GM19023 (cell line): ENCODE measurements at regions not wholly inside any gene's neighbourhood (a gene's known extent, or its start where the extent isn't known, plus 50 kb on each side); places are given as distances from the start of the nearest gene placed in this dataset.

Experiments
- ATAC-seq: cut with Tn5 transposase; IDR thresholded peaks from one replicate; pipeline ENCODE4 v1.9.1; 2021; ENCODE audit warnings: mild to moderate bottlenecking, moderate library complexity; ENCODE audit not compliant: unreplicated experiment

GRCh38 chr13:109899316-109899715 lies 112.9 kb upstream of the IRS2 start:
- no peak for ATAC-seq

- ATAC-seq, result no peak
Observed at GRCh38 chr13:109897988-109898624, 111.7 kb upstream of the IRS2 start.

GRCh38 chr13:109892101-109892500 lies 105.7 kb upstream of the IRS2 start:
- ATAC-seq, result no peak

DNA sequence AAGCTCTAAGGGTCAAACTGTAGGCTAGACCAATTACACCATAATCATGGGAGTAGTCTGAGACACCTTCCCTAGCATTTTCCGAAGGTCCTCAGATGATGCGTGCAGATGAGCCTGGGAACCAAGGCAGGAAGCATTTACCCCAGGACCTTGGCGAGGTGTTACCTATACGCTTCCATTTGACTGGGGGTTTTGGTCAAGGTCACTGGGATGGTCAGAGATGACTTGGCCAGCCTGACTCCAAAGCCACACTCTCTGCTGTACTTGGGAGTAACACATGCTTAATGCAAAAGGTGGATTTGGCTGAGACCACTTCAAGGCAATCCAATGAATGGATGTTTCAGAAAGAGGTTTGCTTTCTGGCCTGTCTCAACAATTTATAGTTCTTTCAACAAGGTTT lies 98.9 kb upstream of the IRS2 start:
- ATAC-seq, result no peak

DNA sequence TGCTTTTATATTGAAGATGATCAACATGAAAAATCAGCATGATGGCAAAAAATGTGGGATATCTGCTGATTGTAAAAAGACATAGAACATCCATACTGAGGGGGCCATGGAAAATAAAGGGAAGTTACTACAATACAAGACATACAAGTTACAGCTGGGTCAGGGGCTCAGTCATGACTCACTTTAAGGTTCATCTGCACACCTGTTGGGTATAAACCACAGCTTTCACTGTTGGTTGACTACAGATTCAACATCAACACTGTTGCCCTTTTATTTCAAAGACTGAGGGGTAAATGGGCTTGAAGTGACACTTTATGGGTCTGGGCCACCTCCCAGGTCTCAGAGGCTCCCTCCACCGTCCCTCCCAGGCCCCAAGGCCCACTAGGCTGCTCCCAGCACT lies 98.1 kb upstream of the IRS2 start:
- ATAC-seq, result no peak

- ATAC-seq, result no peak
Observed at GRCh38 chr13:109883181-109884180, 97.1 kb upstream of the IRS2 start.

DNA sequence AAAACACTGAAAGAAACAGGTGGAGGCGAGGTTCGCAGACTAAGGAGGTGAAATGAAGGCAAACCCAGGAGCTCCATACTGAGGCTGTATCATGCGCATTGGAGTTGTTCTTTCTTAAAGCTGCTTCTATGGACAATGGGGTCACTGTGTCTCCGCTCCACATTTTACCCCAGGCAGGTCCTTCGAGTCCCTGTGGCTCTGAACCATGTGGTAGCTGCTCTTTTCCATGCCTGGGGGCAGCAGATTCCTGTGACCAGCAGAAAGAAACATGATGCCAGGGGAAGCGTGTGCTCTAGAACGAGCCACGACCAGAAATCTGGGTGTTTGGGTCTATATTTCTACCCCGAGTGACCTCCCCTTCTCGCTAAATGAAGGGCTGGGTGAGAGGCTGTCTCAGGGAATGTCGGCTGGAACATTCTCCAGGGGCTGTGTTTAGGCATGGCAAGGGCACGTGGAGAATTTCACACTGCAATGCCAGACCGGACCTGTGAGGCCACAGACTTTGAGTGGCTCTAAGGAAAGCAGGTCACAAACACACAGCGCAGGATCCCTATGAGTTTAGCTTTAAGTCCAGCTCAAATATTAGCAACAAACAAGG lies 95.7 kb upstream of the IRS2 start:
- no peak for ATAC-seq

DNA sequence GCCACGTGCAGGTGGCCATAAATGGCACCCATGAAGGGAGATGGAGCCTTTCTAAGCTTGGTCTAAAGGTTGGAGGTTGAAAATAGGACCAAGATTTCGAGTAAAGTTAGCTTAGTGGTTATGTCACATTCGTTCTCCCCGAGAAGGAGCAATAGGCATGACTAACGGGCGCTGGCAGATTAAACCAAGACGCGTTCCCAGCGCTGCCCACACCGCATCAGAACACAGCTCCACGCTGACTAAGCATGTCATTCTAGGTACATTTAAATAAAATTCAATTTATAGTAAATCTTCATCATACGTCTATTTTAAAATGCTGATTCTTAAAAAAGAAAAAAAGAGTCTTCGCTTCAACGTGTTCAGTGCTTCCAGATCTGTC lies 95.0 kb upstream of the IRS2 start:
- no peak for ATAC-seq

GRCh38 chr13:109880371-109881346 lies 94.3 kb upstream of the IRS2 start:
- ATAC-seq, result no peak

- ATAC-seq, result no peak
Observed at GRCh38 chr13:109879338-109879737, 93.0 kb upstream of the IRS2 start.

- ATAC-seq, result no peak
Observed at GRCh38 chr13:109877809-109878208, 91.4 kb upstream of the IRS2 start.

DNA sequence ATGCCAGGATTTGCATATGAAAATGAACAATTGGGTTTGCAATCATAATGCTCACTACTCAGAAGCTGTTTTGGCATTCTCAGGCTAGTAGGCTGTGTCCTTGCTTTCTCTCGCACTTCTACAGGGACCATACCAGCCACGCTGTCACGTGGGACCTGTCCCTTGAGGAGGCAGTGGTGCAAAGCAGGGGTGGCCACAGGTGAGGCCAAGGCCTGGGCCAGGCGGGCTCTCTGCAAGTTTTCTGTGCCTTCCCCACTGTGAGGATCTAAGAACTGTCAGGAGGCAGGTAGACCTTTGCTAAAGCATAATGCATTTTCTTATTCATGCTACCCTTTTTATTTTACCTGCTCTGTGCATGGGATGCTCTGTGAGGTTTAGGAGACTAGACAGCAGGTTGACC lies 89.4 kb upstream of the IRS2 start:
- ATAC-seq, result no peak

GRCh38 chr13:109874484-109875454 lies 88.4 kb upstream of the IRS2 start:
- no peak for ATAC-seq

DNA sequence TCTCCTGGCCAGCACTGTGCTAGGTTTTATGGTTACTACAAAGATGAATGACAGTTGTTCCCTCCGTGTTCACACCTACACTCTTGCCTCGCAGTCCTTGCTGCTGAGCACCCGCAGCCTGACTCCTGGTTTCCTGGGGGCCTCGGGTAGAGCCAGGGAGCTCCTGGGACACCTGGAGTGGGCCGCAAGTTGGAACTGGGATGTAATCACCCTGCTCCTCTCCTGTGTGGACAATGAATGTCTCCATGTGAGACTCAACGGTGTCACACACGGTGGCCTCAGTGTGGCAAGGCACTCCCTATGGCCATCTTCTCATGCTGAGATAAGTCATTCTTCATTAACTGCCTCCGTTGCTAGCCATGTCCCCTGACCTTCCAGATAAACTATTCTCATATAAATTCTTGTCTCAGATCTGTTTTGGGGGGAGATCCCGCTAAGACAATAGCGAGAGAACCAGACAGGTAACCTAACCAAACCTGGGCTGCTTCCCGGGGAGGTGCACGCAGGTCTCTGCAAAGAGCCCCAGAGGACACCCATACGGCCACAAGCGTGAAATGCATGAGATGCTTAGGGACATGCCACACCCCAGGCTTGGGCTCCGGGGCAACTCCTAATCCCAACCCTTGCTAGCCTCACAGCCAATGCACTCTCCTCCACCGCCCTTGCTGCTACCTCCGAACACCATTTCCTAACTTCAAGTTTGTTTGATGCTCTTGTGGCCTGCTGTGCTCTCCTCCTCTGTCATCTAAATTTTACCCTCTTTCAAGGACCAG lies 87.2 kb upstream of the IRS2 start:
- no peak for ATAC-seq

DNA sequence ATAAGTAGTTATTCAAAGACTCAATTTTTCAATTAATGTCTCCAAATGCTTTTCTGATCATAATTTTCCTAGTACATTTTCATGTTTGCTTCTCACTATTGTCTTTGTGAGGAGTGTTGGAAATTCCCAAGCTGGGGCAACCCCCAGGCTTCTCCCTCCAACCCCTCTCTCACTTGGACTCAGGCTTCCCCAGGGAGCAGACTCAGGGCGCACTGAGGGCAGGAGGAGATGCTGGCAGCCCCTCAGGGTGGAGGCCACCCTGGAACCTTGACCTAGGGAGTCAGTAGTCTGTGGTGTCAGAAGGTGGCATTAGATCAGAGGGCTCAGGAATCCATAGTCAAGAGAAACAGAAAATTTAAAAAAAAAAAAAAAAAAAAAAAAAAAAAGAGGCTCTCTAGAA lies 86.5 kb upstream of the IRS2 start:
- ATAC-seq, result no peak

DNA sequence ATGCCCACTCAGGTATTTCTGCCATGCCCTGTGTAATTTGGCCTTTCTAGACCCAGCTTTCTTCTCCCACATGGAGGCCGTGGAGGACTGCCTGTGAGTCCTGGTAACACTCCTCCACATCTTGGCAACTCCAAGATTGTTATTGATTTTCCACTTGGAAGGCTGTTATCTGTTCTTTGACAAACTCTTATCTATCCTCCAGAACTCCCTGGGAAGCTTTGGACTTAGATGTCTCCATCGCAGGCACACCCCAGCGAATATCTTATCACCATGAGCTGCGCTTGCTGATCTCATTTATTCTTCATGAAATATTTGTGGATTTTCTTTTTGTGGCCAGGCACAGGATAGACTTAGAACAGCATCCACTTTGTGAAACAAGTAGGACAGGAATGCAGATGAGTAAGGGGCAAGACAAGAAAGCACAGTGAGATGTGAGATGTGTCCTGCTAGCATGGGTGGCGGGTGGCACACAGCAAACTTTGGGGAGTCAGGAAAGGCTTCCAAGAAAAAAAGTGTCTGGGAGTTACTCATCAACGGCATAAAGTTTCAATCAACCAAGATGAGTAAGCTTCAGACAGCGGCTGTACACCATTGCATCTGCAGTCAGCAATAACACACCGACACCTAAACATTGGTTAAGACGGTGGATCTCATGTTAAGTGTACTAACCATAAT lies 84.5 kb upstream of the IRS2 start:
- no peak for ATAC-seq

- no peak for ATAC-seq
Observed at GRCh38 chr13:109870274-109870673, 83.9 kb upstream of the IRS2 start.
